ENCODE measurements at regions not wholly inside any gene's neighbourhood (a gene's known extent, or its start where the extent isn't known, plus 50 kb on each side); places are given as distances from the start of the nearest gene placed in this dataset.

- TF ChIP-seq TAF1 (IDR thresholded peaks at IDR 0.05; ENCODE audit: low read depth): no peak
- TF ChIP-seq RAD21 (conservative IDR thresholded peaks at IDR 0.05): no peak
- TF ChIP-seq MXI1 (conservative IDR thresholded peaks at IDR 0.05; ENCODE audit: poor library complexity, severe bottlenecking): no peak
- TF ChIP-seq EZH2 (IDR thresholded peaks at IDR 0.05; ENCODE audit: borderline replicate concordance, insufficient read depth, low read length, poor library complexity, severe bottlenecking): no peak
- no peak for TF ChIP-seq EP300 (conservative IDR thresholded peaks at IDR 0.05; ENCODE audit: poor library complexity, severe bottlenecking)
- TF ChIP-seq, protein P1, sequence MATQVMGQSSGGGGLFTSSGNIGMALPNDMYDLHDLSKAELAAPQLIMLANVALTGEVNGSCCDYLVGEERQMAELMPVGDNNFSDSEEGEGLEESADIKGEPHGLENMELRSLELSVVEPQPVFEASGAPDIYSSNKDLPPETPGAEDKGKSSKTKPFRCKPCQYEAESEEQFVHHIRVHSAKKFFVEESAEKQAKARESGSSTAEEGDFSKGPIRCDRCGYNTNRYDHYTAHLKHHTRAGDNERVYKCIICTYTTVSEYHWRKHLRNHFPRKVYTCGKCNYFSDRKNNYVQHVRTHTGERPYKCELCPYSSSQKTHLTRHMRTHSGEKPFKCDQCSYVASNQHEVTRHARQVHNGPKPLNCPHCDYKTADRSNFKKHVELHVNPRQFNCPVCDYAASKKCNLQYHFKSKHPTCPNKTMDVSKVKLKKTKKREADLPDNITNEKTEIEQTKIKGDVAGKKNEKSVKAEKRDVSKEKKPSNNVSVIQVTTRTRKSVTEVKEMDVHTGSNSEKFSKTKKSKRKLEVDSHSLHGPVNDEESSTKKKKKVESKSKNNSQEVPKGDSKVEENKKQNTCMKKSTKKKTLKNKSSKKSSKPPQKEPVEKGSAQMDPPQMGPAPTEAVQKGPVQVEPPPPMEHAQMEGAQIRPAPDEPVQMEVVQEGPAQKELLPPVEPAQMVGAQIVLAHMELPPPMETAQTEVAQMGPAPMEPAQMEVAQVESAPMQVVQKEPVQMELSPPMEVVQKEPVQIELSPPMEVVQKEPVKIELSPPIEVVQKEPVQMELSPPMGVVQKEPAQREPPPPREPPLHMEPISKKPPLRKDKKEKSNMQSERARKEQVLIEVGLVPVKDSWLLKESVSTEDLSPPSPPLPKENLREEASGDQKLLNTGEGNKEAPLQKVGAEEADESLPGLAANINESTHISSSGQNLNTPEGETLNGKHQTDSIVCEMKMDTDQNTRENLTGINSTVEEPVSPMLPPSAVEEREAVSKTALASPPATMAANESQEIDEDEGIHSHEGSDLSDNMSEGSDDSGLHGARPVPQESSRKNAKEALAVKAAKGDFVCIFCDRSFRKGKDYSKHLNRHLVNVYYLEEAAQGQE (IDR thresholded peaks at IDR 0.05; ENCODE audit: borderline replicate concordance): no peak
- TF ChIP-seq, protein P2, sequence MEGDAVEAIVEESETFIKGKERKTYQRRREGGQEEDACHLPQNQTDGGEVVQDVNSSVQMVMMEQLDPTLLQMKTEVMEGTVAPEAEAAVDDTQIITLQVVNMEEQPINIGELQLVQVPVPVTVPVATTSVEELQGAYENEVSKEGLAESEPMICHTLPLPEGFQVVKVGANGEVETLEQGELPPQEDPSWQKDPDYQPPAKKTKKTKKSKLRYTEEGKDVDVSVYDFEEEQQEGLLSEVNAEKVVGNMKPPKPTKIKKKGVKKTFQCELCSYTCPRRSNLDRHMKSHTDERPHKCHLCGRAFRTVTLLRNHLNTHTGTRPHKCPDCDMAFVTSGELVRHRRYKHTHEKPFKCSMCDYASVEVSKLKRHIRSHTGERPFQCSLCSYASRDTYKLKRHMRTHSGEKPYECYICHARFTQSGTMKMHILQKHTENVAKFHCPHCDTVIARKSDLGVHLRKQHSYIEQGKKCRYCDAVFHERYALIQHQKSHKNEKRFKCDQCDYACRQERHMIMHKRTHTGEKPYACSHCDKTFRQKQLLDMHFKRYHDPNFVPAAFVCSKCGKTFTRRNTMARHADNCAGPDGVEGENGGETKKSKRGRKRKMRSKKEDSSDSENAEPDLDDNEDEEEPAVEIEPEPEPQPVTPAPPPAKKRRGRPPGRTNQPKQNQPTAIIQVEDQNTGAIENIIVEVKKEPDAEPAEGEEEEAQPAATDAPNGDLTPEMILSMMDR (IDR thresholded peaks at IDR 0.05; ENCODE audit: poor library complexity, severe bottlenecking): no peak
- no peak for TF ChIP-seq POLR2AphosphoS5 (IDR thresholded peaks at IDR 0.05)
- TF ChIP-seq SMC3 (conservative IDR thresholded peaks at IDR 0.05; ENCODE audit: poor library complexity): no peak
- H4K20me1 ChIP-seq (ENCODE audit: insufficient read depth): no peaks in the 10 kb centered on the region
- H3K27me3 ChIP-seq (ENCODE audit: insufficient read depth, low read depth, low read length): no peaks in the 10 kb centered on the region
Measured at GRCh38 chr14:35222324-35222723, 69.9 kb upstream of the PSMA6 start.

DNA sequence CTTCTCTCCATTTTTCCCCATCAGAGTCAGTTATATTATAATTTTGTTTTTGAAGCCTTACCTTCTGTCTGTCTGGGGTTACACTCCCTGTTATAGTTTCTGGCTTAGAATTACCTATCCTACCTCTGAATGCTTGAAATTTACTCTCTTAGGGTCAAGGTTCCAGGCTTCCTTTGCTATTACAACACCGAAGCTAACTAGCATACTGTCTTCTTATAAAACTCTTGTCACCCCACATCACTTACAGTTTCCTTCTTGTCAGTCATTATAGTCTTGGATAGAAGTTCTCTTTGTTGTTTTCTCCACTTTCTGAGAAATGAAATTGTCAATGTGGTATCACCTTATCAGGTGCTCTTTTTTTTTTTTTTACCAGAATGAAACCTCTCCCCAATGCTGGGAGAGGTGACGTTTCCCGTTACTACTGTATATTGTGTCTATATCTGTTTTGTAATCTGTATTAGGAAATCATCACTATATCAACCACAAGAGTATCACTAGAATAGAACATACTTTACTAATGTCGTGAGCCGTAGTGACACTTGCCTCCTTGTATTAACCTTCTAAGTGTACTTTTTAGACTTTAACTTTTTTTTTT, 69.2 kb upstream of the PSMA6 start:
- Histone ChIP-seq H3K27me3 (ENCODE audit: insufficient read depth, low read depth, low read length) (no peaks in the 10 kb centered on the region), H3K4me3 (ENCODE audit: low read length) (no peak overlapping the region), H2AFZ (ENCODE audit: low read depth, low read length) (no peak overlapping the region), H3K9me2 (ENCODE audit: insufficient read depth, low read length) (no peaks in the 10 kb centered on the region), H3K36me3 (ENCODE audit: insufficient read depth, low read length) (no peaks in the 10 kb centered on the region), H4K20me1 (ENCODE audit: insufficient read depth) (no peaks in the 10 kb centered on the region), H3K9ac (ENCODE audit: low read length) (no peak overlapping the region), H3K27ac (ENCODE audit: low read length) (no peak overlapping the region), H3F3A (ENCODE audit: insufficient read depth, low read length, poor library complexity, severe bottlenecking) (no peaks in the 10 kb centered on the region), H3K79me2 (replicated peaks; ENCODE audit: insufficient read depth, low read length) (no peaks in the 10 kb centered on the region), H3K9me3 (ENCODE audit: low read length) (no peaks in the 10 kb centered on the region), H3K4me2 (ENCODE audit: low read length) (no peak overlapping the region)
- no peak for TF ChIP-seq RAD21 (conservative IDR thresholded peaks at IDR 0.05)
- TF ChIP-seq POLR2AphosphoS5 (IDR thresholded peaks at IDR 0.05): no peak
- TF ChIP-seq EP300 (conservative IDR thresholded peaks at IDR 0.05; ENCODE audit: poor library complexity, severe bottlenecking): no peak
- TF ChIP-seq TAF1 (IDR thresholded peaks at IDR 0.05; ENCODE audit: low read depth): no peak

More at GRCh38 chr14:35222324-35222723, 69.9 kb upstream of the PSMA6 start:
- Histone ChIP-seq H3K79me2 (replicated peaks; ENCODE audit: insufficient read depth, low read length) (no peaks in the 10 kb centered on the region), H3K4me3 (ENCODE audit: low read length) (no peak overlapping the region), H3K4me2 (ENCODE audit: low read length) (no peak overlapping the region), H3K9me2 (ENCODE audit: insufficient read depth, low read length) (no peaks in the 10 kb centered on the region), H3K9ac (ENCODE audit: low read length) (no peak overlapping the region), H3K27ac (ENCODE audit: low read length) (no peak overlapping the region), H2AFZ (ENCODE audit: low read depth, low read length) (no peak overlapping the region), H3K36me3 (ENCODE audit: insufficient read depth, low read length) (no peaks in the 10 kb centered on the region), H3K9me3 (ENCODE audit: low read length) (no peaks in the 10 kb centered on the region), H3F3A (ENCODE audit: insufficient read depth, low read length, poor library complexity, severe bottlenecking) (no peaks in the 10 kb centered on the region)
